ENCODE measurements at regions not wholly inside any gene's neighbourhood (a gene's known extent, or its start where the extent isn't known, plus 50 kb on each side); places are given as distances from the start of the nearest gene placed in this dataset.

DNA sequence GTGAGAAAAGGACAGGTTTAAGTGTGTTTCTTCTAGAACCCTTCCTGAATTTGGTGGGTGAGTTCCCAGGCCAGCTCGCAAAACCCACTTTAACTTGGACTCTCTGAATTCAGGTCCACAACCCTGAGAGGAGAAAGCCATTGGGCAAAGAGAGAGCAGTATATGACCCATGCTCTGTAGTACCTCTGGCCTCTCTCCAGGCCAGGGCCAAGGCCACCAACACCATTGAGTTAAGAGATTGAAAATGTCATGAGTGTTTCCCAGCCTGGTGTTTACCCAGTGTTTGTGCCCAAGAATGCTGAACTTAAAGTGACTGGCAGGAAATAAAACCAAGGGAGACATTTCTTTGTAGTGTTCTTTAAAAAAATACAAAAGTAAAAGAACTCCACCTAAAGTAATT lies 410.4 kb upstream of the CDH5 start:
- no peak for DNase-seq (ENCODE audit: low read depth in 3 of 3)

DNA sequence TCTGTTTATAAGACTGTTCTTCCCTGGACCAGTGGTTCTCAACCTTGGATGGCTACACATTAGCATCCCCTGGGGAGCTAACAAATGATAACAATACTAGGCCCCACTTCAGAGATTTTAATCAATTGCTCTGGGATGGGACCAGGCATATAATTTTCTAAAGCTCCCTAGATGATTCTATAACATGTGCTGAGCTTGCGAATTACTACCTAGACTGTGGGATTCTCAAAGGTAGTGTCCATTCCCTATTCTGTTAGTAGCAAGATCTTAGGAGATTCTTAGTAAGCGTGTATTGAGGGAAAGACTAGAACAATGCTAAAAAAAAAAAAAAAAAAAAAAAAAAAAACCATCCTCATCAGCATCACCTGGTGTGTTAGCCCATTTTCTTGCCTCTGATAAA lies 412.0 kb upstream of the CDH5 start:
- DNase-seq (ENCODE audit: low read depth in 3 of 3): no peak

DNA sequence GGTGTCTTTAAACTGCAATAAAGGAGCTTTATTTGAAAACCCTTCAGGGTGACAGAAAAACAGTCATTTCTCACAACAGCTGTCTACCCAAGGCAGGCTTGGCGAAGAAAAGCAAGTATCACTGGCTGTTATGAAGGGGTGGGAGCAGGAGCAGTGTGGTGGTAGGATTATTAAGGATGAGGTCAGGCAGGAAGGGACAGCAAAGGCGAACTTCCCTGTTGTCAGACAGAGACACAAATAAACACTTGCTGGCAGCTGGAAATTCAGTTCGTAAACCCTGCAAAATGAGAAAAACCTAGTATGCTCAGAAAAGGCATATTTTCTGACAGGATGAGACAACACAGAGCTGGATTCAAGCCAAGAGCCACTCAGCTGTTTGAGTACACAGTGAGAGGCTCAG lies 416.3 kb upstream of the CDH5 start:
- DNase-seq (ENCODE audit: low read depth in 3 of 3): no peak

DNA sequence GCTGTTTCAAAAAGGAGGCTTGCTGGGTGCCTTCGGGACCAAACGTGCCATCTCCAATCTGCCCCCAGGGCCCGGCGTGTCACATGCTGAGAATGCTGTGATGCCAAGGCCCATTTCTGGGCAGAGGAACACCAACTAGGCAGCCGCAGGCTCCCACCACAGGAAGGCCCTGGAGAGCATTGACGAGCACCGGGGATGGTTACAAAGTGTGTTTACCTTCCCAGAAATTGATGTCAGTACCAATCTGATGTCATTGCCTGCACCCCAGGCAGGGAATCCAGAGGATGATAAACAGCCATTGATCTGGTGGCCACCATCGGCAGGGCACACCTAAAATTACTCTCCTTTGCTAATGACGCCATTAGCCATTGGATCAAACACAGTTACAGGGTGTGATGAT lies 418.1 kb upstream of the CDH5 start:
- no peak for DNase-seq (ENCODE audit: low read depth in 3 of 3)

DNA sequence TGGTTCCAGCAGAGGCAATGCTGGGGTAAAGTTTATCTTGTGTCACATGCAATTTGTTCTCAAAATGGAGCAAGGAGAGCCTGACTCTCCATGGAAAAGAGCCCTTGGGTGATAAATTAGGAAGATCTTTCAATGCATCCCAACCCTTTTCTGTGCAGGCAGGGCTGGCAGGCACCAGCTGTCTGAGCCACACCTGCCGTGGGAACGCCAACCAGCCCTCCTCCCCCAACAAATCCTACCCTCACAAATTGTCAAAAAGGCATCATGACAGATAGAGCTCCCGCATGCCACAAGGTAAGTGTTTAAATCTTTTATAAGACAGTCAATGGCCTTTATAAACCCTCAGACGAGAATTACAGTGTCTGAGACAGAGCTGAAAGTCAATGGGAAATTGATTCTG lies 418.5 kb upstream of the CDH5 start:
- no peak for DNase-seq (ENCODE audit: low read depth in 3 of 3)

DNA sequence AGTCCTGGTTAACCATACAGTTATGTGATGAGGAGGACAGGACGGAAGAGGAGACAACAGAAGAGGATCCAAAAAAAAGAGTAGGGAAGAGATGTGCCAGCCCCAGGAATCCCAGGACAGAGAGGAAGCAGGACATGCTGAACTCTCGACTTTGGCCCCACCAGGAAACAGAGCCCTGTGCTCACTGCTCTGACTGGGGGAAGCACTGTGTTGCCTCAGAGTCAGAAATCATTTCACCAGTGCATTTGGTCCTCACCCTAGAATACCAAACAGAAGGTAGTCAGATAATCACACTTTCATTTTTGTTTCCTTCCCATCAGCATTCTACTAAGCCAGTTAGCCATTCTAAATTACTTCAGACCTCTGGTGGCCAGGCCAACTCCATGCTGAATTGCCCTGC lies 421.0 kb upstream of the CDH5 start:
- no peak for DNase-seq (ENCODE audit: low read depth in 3 of 3)

DNA sequence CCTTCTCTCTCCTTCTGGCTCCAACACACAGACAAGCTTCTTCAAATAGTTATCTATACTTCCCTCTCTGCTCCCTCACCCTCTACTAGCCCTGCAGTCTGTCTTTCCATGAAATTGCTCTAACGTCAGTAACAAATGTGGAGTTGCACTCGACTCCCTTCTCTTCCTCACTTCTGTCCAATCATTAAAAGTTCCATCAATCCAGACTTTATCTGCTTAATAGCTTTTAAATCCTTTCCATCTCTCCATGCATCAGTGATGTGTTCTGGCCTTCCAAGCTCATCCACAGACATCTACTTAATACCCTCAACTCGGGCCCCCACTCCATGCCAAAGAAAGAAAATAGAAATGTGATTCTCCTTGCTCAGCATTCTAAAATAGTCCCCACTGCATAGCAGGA lies 422.1 kb upstream of the CDH5 start:
- no peak for DNase-seq (ENCODE audit: low read depth in 3 of 3)

DNA sequence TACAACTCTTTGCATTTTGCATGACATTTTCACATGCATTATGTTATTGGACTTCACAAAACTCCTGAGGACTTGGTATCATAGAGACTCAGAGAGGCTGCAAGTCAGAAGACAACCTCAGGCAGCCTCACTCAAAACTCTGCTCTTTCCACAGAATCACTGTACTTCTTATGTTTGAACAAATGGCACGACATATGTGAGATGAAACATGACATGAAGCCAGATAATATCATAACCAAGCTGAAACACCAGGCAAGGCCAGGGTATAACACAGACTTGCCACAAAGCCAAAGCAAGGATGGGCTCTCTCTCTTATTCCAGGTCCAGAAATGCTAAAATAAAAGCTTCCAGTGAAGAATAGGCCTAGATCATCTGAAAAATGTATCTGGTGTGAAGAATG lies 425.8 kb upstream of the CDH5 start:
- DNase-seq (ENCODE audit: low read depth in 3 of 3): no peak

DNA sequence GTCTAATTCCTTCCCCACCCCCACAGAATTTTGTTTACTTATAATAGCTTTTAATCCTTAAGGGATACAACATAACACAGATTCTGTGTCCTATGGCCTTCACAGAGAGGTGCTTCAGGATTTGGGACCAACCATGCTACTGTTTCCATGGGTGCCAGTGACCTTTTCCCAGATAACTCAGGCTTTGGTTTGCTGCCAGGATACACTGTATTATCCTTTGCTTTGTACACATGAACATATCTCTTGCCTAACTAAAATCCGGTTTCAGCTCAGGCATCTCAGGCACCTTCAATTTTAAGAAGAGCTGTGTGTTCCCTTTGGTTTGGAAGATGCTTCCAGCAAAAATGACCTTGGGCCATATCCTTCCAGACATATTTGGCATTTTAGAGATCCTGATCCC lies 428.4 kb upstream of the CDH5 start:
- DNase-seq (ENCODE audit: low read depth in 3 of 3): no peak

DNA sequence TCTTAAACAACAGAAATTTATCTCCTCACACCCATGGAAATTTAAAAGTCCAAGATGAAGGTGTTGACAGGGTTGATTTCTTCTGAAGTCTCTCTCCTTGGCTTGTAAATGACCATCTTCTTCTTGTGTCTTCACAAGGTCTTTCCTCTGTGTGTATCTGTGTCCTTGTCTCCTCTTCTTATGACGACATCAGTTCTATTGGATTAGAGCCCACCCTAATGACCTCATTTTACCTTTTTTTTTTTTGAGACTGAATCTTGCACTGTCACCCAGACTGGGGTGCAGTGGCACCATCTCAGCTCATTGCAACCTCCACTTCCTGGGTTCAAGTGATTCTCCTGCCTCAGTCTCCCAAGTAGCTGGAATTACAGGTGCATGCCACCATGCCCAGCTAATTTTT lies 429.0 kb upstream of the CDH5 start:
- DNase-seq (ENCODE audit: low read depth in 3 of 3): no peak

DNA sequence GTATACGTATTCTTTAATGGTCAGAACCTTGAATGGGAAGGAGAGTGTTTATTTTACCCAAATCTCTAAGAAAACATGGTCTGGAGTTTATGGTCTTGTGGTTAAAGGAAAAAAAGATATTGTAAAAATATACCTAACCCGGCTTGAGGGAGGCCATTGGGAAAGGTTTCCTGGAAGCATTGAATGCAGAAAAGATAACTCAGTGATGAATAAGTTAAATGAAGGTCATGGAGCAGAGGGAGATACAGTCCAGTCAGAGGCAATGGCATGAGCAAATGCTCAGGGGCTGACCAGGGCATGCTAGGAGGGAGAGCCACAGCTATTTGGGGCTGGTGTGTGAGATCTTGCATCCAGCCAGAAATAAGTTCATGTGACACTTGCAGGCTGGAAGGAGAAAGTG lies 430.4 kb upstream of the CDH5 start:
- no peak for DNase-seq (ENCODE audit: low read depth in 3 of 3)

DNA sequence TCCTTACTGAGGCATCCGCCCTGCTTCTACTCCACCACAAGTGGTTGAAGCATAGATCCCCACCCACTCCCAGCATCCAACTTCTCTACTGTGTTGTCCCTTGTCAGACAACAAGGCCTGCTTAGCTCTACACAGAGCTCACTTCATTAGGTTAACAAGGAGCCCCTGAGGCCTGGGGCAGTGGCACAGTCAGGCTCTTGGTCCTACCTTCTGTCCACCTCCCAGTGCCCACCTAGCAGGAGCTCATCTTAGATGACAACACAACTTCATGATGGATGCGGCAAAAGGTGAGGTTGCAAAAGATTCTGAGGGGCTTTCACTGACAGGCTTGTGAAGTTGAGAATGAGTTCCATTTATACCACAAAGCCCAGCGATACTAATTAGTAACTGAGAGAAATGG lies 432.0 kb upstream of the CDH5 start:
- DNase-seq (ENCODE audit: low read depth in 3 of 3): no peak

DNA sequence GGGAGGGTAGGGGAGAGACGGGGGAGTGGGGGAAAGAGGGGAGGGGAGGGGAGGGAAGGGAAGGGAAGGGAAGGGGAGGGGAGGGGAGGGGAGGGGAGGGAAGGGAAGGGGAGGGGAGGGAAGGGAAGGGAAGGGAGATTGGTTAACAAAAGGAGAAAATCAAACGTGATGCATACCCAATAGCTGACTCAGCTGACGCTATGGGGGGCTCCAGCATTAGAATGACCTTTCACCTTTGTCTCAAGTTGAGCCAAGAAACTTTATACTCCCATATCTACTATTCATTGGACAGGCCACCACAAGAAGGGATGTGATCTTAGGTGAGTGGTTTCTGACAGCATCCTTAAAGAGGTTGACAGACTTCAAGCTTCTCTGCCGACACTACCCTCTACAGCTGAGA lies 432.8 kb upstream of the CDH5 start:
- DNase-seq (ENCODE audit: low read depth in 3 of 3): no peak

DNA sequence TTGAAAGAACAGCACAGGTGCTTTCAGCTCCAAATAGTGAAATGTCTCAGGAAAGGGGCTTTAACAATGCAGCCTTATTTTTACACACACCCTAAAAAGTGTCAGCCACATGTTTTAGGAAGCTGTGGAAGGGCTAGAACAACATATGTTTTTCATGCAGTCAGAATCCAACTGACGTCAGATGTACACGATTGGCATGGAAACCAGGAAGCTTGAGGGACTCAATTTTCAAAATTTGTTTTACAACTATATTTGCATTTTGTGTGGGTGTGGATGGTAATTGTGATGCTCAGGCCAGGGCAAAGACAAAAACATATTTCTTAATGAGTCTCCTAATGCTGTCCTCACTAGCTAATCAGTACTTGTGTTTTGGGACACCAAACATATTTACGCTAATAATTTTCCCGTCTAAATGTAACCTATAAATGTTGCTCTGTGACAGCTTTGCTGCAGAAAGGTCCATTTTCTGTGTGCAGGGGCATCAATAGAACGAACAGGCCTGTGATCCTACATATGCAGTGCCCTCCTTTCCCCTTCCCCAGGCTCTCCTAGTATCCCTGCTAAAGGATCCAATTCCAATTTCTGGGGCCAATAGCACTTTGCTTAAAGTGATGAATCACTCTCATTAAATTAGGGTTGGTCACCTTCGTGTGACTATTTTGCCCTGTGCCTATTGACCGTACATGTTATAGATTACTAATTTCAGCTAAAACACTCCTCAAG lies 434.0 kb upstream of the CDH5 start:
- DNase-seq (ENCODE audit: low read depth in 3 of 3): no peak

DNA sequence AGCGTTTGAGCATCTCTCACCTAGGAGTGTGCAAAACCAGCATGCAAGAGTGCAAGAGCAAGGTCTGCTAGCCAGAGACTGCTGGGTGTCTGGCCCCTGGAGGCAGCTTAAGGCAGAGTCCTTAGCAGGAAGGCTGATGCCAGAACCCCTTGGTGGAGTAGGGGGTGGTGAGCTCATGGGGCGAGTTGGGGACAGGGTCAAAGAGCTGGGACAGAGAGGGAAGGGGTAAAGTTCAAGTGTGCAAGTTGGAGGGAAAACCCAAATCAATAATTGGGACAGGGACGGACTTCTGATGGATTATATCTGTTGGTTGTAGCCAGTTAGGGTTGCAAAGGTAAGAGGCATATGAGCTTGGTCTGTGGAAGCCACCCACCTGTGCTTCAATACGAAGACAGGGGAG lies 443.6 kb upstream of the CDH5 start:
- no peak for DNase-seq (ENCODE audit: low read depth in 3 of 3)

DNA sequence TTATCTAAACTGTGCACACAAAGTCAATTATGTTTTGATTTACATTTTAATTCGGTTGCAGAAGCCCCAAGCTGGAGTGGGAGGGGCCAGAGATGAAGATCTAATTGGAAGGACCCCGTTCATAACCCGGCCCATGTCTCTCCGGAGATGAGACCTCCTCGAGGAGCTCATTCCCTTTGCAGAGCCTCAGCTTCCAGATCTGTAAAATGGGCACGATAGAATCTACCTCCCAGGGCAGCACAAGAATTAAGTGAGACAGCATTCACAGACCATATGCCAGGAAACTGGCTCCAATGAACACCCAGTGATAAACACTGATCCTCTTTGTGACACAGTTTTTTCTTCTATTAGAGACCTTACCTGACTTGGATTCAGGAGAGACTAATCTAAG lies 446.5 kb upstream of the CDH5 start:
- DNase-seq (ENCODE audit: low read depth in 3 of 3): no peak

DNA sequence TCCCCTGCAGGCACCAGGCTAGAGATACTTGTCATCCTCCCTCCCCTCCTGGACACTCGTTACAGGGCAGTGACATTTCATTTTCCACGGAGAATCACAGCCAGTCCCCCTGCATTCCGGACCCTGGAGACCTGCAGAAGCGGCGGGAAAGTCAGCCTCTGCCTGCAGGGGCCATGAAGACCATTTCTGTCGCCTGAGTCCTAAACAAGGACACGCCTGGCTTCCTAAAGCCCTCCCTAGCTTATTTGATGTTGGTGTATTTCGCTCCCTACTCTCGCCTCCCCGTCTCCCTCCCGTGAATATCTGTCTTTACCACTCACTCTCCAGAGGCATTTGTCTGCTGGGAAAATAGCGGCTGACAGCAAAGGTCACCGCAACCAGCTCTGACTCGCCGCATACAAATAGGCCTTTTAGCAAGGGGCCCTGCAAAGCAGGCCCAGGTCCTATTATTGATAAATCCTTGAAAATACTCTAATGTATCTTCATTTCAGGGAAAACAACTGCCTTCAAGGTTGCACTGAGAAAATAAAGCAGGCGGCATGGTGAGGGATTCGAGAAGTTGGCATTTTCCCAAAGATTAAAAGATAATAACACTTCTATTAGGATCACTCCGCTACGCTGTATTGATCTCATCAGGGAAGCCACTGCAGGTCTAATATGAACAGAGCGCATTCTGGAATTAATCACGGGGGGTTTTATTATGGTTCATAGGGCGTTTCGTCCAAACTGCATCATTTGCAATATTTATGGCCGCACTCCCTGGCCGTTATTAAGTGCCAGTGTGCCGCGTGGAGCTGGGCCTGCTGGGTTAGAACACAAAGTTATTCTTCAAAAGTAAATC lies 447.1 kb upstream of the CDH5 start:
- no peak for DNase-seq (ENCODE audit: low read depth in 3 of 3)

DNA sequence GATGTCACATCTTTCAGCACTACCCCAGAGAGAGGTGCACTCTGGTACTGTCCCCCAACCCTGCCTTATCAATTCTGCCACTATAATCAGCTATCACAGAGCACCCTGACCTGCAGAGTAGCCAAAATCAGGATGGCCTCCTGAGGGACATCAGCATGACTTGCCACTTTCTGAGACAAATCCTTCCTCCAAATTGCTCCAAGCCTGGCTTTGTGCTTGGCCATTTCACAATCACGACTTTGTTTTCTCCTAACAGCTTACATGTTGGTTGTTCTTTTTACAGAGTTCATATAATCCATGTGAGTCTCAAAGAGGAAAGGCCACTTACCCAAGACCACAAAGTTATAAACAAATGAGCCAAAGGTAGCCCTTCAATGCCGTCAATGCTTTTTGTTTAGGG lies 449.0 kb upstream of the CDH5 start:
- no peak for DNase-seq (ENCODE audit: low read depth in 3 of 3)

DNA sequence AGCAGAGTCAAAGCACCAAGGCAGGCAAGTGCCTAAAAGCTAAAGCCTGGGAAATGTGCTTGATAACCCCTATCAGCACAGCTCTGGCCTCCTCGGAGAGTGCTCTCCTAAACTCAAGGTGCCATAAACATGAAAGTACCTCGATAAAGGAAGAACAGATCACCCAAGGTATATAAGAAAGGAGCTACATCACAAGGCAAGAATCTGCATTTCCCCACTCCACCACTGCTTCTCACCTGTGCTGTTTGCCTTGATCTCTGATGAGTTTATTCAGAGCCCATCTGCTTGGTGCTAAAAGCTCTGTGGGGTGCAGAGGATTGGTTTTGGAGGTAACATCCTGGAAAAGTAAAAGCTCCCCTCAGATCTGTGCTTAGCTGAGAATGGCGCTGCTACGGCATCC lies 449.5 kb upstream of the CDH5 start:
- no peak for DNase-seq (ENCODE audit: low read depth in 3 of 3)

DNA sequence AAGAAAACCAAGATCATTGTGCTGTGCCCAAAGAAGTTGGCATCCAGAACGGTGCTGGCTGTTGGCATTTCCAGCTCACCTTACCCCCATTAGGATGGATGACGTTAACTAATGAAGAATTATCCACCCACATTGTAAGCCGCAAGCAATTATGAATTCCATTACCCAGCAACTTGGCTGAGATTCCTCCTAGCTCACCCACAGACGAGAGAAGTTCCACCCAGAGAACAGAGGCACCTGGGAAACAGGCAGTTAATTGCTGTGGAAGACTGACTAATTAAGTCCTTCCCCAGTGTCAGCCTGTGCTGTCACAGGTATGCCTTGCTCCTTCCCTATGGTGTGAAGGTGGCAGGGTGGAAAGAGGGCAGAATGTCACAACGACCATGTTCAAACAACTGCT lies 456.2 kb upstream of the CDH5 start:
- no peak for DNase-seq (ENCODE audit: low read depth in 3 of 3)

DNA sequence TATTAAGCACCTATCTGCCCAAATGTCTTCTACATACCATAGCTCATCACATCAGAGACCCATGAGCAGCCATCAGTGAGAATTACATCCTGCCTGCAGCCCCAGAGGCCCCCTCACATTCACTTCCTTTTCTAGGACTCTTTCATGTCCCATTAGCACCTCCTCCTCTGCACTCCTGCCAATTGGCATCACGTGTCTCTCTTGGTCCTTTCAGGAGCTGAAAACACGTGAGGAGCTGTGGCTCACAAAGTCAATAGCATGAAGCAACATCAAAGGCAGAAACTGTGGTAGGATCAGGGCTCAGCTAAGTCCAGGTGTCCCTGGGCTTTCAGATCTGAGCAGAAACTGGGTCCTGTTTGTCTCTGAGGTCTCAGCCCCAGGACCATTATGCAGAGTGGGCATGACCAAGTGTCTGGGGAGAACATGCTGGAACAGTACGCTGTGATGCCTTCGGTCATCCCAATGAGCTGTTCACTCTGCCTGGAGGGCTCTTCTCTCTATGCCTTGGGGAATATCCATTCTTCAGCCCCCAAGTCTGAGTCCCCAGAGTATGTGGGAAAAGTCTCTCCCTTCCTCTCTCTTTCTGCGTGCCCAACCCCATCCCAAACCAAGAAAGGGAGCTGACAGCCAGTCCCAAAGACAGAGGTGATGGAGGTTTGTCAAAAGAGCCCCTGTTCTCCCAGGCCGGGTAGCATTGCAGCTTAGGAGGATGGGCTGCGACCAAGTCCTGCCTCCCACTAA lies 457.0 kb upstream of the CDH5 start:
- no peak for DNase-seq (ENCODE audit: low read depth in 3 of 3)

DNA sequence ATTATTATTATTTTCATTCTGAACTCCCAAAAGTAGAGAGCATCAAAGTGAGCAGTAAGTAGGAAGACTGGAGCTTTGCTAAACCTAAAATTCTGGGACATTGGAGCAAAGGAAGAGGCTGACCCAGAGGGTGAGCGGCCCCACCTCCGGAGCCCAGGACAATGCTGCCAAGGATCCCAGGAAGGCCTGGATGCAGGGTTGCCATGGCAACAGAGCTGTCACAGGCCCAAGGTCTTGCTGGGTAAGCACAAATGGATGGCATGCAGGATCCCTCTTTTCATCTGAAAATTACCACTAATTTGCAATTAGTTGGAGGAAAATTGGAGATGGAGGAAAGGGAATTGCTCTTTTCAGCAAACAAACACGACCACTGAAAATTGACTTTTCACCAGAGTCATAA lies 457.9 kb upstream of the CDH5 start:
- no peak for DNase-seq (ENCODE audit: low read depth in 3 of 3)

DNA sequence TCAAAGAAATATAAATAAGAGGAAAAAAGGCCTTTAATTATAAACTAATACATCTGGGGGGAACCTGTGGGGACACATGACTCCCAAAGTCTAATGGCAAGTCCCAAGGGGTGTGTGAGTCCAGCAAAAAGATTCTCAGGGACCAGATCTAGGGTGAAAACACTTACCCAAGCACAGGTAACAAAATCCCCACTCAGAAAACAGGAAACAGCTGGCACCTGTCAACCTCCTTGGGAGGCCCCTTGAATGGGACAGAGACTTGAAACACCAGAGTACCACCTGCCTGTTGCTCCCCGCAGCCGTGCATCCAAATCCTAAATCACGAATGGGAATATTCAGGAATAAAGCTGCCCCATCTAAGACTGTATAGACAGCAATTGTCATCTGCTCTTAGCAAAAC lies 461.2 kb upstream of the CDH5 start:
- DNase-seq (ENCODE audit: low read depth in 3 of 3): no peak

All from stimulated activated CD4-positive, alpha-beta T cell treated with anti-CD3 and anti-CD28 coated beads, TNF-alpha, amount 100 ng/mL, for 48 hours (primary cell).